ENCODE measurements at regions not wholly inside any gene's neighbourhood (a gene's known extent, or its start where the extent isn't known, plus 50 kb on each side); places are given as distances from the start of the nearest gene placed in this dataset.
"Not testable (repeated sequence)": the region's sequence is repeated elsewhere in the genome, so short reads cannot be mapped to it uniquely, and the experiment has no call there.

DNA sequence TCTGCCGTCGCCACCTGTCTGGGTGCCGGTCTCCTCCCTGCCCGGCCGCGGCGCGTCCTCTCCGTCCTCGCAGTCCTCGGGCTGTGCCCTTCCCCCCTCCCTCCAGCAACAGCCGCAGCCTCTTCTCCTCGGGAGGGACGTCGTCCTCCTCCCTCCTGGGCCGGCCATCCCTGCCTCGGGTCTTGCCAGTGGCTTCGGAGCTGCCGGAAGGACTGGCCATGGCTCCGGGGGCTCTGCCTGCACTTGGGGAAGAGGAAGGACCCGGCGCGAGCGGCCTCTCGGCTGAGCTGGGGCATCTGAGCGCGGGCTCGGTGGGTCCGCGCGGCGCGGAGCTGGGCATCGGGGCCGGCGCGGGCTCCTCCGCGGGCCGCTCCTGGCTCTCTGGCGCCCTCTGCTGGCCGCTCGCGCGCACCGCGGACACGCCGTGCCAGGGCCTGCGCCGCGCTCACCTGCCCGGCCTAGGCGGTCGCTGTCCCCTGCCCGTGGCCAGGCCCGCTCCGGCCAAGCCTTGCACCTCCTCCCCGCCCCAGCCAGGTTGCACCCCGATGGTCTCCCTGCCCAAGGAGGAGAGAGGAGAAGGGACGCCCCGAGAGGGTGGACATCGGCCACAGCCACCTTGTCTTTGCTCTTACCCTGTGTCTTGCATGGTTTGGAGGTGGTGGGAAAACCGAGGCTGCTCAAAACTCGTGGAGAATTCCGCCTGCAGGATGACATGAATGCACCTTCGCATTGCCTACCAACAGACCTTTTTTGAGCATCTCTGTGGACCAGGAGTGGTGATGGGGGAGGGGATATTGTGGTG is 83.9 kb upstream of the FRG2C start:
- peak overlapping the region; percentile 91; the same call in 1 of the 2 replicates for H2AFZ ChIP-seq (ENCODE audit: low read depth)
- H3K27me3 ChIP-seq (ENCODE audit: insufficient read depth); H3K36me3 ChIP-seq (replicated peaks in 1 of 2; ENCODE audit: control insufficient read depth in 1 of 2, insufficient read depth in 2 of 2, low read length in 1 of 2); H4K20me1 ChIP-seq (ENCODE audit: insufficient read depth); H3K9me3 ChIP-seq; H3K9me2 ChIP-seq; H3K79me2 ChIP-seq (ENCODE audit: insufficient read depth); H3K4me1 ChIP-seq (ENCODE audit: control insufficient read depth in 1 of 2, insufficient read depth in 2 of 2, low read depth in 1 of 2, low read length in 1 of 2); H3K27ac ChIP-seq (ENCODE audit: low read depth in 2 of 2, low read length in 1 of 2); H3F3A ChIP-seq (replicated peaks; ENCODE audit: insufficient read depth); H3K9ac ChIP-seq; POLR2A ChIA-PET: not testable (repeated sequence)
- 0% methylated on average over 3 of the region's 67 CpGs for whole genome bisulfite sequencing (ENCODE audit: low lambda C conversion rate)
- DNase-seq = peak; percentile 73
- peak overlapping the region; percentile 85; the same call in 1 of the 2 replicates for H3K4me2 ChIP-seq
- TF ChIP-seq SMC3 (IDR thresholded peaks at IDR 0.05; ENCODE audit: low read depth, low read length) (peak; percentile 33; the same call in 1 of the 2 replicates), RAD21 (IDR thresholded peaks at IDR 0.05; ENCODE audit: low read length) (peak; percentile 46)
- TF ChIP-seq, protein P1, sequence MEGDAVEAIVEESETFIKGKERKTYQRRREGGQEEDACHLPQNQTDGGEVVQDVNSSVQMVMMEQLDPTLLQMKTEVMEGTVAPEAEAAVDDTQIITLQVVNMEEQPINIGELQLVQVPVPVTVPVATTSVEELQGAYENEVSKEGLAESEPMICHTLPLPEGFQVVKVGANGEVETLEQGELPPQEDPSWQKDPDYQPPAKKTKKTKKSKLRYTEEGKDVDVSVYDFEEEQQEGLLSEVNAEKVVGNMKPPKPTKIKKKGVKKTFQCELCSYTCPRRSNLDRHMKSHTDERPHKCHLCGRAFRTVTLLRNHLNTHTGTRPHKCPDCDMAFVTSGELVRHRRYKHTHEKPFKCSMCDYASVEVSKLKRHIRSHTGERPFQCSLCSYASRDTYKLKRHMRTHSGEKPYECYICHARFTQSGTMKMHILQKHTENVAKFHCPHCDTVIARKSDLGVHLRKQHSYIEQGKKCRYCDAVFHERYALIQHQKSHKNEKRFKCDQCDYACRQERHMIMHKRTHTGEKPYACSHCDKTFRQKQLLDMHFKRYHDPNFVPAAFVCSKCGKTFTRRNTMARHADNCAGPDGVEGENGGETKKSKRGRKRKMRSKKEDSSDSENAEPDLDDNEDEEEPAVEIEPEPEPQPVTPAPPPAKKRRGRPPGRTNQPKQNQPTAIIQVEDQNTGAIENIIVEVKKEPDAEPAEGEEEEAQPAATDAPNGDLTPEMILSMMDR (IDR thresholded peaks at IDR 0.05) = peak; percentile 52
- CTCF ChIA-PET = interaction anchor here (0.7 to 1.7 kb wide), 3 partner anchors 60 to 151 kb away, joined by 3 to 6 read pairs (median 4); no protein-coding TSS in a partner anchor
- peak overlapping the region; percentile 45 to 60 for H3K4me3 ChIP-seq (ENCODE audit: low read depth in 2 of 2, low read length in 1 of 2)

GRCh38 chr3:75582536-75582935 is 81.6 kb upstream of the FRG2C start:
- H2AFZ ChIP-seq (ENCODE audit: low read depth); H4K20me1 ChIP-seq (ENCODE audit: insufficient read depth); DNase-seq; POLR2A ChIA-PET; H3F3A ChIP-seq (replicated peaks; ENCODE audit: insufficient read depth); H3K27ac ChIP-seq (ENCODE audit: low read depth in 2 of 2, low read length in 1 of 2); H3K9me2 ChIP-seq; H3K27me3 ChIP-seq (ENCODE audit: insufficient read depth); H3K79me2 ChIP-seq (ENCODE audit: insufficient read depth); H3K9me3 ChIP-seq; CTCF ChIA-PET; H3K9ac ChIP-seq; H3K4me2 ChIP-seq; H3K4me1 ChIP-seq (ENCODE audit: control insufficient read depth in 1 of 2, insufficient read depth in 2 of 2, low read depth in 1 of 2, low read length in 1 of 2); H3K36me3 ChIP-seq (replicated peaks in 1 of 2; ENCODE audit: control insufficient read depth in 1 of 2, insufficient read depth in 2 of 2, low read length in 1 of 2); H3K4me3 ChIP-seq (ENCODE audit: low read depth in 2 of 2, low read length in 1 of 2): not testable (repeated sequence)
- 44% methylated on average over 3 of the region's 3 CpGs for WGBS (ENCODE audit: low lambda C conversion rate)

DNA sequence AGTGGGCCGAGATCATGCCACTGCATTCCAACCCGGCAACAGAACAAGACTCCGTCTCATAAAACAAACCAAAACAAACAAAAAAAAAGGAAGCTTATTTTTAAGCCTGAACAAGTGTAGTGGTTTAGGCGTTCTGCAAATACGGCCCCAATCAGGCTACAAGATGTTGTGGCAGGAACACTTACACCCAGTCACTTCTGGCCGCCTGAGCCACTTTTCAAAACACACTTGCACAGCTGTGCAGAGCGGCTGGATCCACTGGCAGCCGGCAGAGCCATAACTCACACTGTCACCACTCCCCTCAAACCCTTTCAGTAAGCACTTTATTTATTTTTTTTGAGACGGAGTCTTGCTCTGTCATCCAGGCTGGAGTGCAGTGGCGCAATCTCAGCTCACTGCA is 81.0 kb upstream of the FRG2C start:
- H3F3A ChIP-seq (replicated peaks; ENCODE audit: insufficient read depth); H3K36me3 ChIP-seq (replicated peaks in 1 of 2; ENCODE audit: control insufficient read depth in 1 of 2, insufficient read depth in 2 of 2, low read length in 1 of 2); H3K9ac ChIP-seq; H4K20me1 ChIP-seq (ENCODE audit: insufficient read depth); H3K79me2 ChIP-seq (ENCODE audit: insufficient read depth); POLR2A ChIA-PET; H3K27me3 ChIP-seq (ENCODE audit: insufficient read depth); H3K4me2 ChIP-seq; DNase-seq; H3K27ac ChIP-seq (ENCODE audit: low read depth in 2 of 2, low read length in 1 of 2); H3K4me3 ChIP-seq (ENCODE audit: low read depth in 2 of 2, low read length in 1 of 2); H3K4me1 ChIP-seq (ENCODE audit: control insufficient read depth in 1 of 2, insufficient read depth in 2 of 2, low read depth in 1 of 2, low read length in 1 of 2); H3K9me2 ChIP-seq; CTCF ChIA-PET; H3K9me3 ChIP-seq; H2AFZ ChIP-seq (ENCODE audit: low read depth): not testable (repeated sequence)
- WGBS (ENCODE audit: low lambda C conversion rate) = 55% methylated on average over 10 of the region's 10 CpGs

DNA sequence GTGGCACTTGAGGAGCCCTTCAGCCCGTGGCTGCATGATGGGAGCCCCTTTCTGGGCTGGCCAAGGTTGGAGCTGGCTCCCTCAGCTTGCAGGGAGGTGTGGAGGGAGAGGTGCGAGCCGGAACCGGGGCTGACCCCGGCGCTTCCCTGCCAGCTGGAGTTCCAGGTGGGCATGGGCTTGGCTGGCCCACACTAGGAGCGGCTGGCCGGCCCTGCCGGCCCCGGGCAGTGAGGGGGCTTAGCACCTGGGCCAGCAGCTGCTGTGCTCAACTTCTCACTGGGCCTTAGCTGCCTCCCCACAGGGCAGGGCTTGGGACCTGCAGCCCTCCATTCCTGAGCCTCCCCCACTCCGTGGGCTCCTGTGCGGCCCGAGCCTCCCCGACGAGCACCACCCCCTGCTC is 76.4 kb upstream of the FRG2C start:
- H3K9ac ChIP-seq; H2AFZ ChIP-seq (ENCODE audit: low read depth); H3K27ac ChIP-seq (ENCODE audit: low read depth in 2 of 2, low read length in 1 of 2); H3K79me2 ChIP-seq (ENCODE audit: insufficient read depth); H3K9me2 ChIP-seq; H3K4me2 ChIP-seq; H3K36me3 ChIP-seq (replicated peaks in 1 of 2; ENCODE audit: control insufficient read depth in 1 of 2, insufficient read depth in 2 of 2, low read length in 1 of 2); H3K27me3 ChIP-seq (ENCODE audit: insufficient read depth); POLR2A ChIA-PET; H4K20me1 ChIP-seq (ENCODE audit: insufficient read depth); H3K4me1 ChIP-seq (ENCODE audit: control insufficient read depth in 1 of 2, insufficient read depth in 2 of 2, low read depth in 1 of 2, low read length in 1 of 2); H3F3A ChIP-seq (replicated peaks; ENCODE audit: insufficient read depth); H3K4me3 ChIP-seq (ENCODE audit: low read depth in 2 of 2, low read length in 1 of 2); H3K9me3 ChIP-seq; CTCF ChIA-PET: not testable (repeated sequence)
- DNase-seq = peak; percentile 10
- WGBS (ENCODE audit: low lambda C conversion rate) = 27% methylated on average over 5 of the region's 15 CpGs

- H3K9ac ChIP-seq; H3K27ac ChIP-seq (ENCODE audit: low read depth in 2 of 2, low read length in 1 of 2); H3K79me2 ChIP-seq (ENCODE audit: insufficient read depth); H3K4me1 ChIP-seq (ENCODE audit: control insufficient read depth in 1 of 2, insufficient read depth in 2 of 2, low read depth in 1 of 2, low read length in 1 of 2); H4K20me1 ChIP-seq (ENCODE audit: insufficient read depth); H3K36me3 ChIP-seq (replicated peaks in 1 of 2; ENCODE audit: control insufficient read depth in 1 of 2, insufficient read depth in 2 of 2, low read length in 1 of 2); H3K9me2 ChIP-seq; H3K4me3 ChIP-seq (ENCODE audit: low read depth in 2 of 2, low read length in 1 of 2); H3F3A ChIP-seq (replicated peaks; ENCODE audit: insufficient read depth); H2AFZ ChIP-seq (ENCODE audit: low read depth); DNase-seq; H3K27me3 ChIP-seq (ENCODE audit: insufficient read depth); H3K9me3 ChIP-seq; POLR2A ChIA-PET; H3K4me2 ChIP-seq: not testable (repeated sequence)
- 61% methylated on average over 15 of the region's 16 CpGs for WGBS (ENCODE audit: low lambda C conversion rate)
- CTCF ChIA-PET = interaction anchor here (1.1 kb wide), 1 partner anchor 14 kb away, joined by 3 read pairs; no protein-coding TSS in a partner anchor
Observed at GRCh38 chr3:75590382-75590781, 73.7 kb upstream of the FRG2C start.
